Transverse colon (tissue), 3 donors: ENCODE measurements at regions not wholly inside any gene's neighbourhood (a gene's known extent, or its start where the extent isn't known, plus 50 kb on each side); places are given as distances from the start of the nearest gene placed in this dataset.

Experiments
- POLR2A ChIP-seq: fragments of 450-650 bp; IDR thresholded peaks from one replicate; pipeline ENCODE4 v1.6.1; 2016; ENCODE audit warnings: antibody characterized with exemption, mild to moderate bottlenecking, moderate library complexity
- TF ChIP-seq, protein P1 (sequence below), 5 experiments: fragments of 200-600 bp in 3 of 5; fragments of 450-650 bp in 2 of 5; sonication (generic) in 3 of 5; IDR thresholded peaks; 1 replicate in 2 of 5; 2 replicates in 3 of 5; pipeline ENCODE4 v1.5.1; 2016 to 2017; ENCODE audit warnings: antibody characterized with exemption in 5 of 5, inconsistent platforms in 3 of 5, mild to moderate bottlenecking in 2 of 5, moderate library complexity in 1 of 5

DNA sequence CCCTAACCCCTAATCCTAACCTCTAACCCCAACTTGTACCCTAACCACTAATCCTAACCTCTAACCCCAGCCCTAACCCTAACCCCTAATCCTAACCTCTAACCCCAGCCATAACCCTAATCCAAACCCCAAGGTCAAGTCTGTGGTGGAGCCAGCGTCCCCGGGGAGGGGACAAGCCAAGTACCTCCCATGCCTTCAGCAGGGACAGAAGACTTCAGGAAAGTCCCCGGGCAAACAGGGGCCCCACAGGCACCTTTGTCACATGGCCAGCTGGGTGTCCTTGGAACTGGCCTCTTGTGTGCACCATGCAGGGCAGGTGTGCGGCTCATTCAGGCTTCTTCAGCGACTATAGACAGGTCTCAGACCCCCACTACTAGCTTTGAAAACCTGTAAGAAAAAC is 555.8 kb downstream of the BRD1 start:
- no peak for TF ChIP-seq POLR2A
- TF ChIP-seq, protein P1, sequence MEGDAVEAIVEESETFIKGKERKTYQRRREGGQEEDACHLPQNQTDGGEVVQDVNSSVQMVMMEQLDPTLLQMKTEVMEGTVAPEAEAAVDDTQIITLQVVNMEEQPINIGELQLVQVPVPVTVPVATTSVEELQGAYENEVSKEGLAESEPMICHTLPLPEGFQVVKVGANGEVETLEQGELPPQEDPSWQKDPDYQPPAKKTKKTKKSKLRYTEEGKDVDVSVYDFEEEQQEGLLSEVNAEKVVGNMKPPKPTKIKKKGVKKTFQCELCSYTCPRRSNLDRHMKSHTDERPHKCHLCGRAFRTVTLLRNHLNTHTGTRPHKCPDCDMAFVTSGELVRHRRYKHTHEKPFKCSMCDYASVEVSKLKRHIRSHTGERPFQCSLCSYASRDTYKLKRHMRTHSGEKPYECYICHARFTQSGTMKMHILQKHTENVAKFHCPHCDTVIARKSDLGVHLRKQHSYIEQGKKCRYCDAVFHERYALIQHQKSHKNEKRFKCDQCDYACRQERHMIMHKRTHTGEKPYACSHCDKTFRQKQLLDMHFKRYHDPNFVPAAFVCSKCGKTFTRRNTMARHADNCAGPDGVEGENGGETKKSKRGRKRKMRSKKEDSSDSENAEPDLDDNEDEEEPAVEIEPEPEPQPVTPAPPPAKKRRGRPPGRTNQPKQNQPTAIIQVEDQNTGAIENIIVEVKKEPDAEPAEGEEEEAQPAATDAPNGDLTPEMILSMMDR (IDR thresholded peaks at IDR 0.05) = no peak
